Loucy (cell line): ENCODE measurements at regions not wholly inside any gene's neighbourhood (a gene's known extent, or its start where the extent isn't known, plus 50 kb on each side); places are given as distances from the start of the nearest gene placed in this dataset.
"Not testable (repeated sequence)": the region's sequence is repeated elsewhere in the genome, so short reads cannot be mapped to it uniquely, and the experiment has no call there.

ENCODE experiments used
- EZH2phosphoT487 ChIP-seq: fragments of 200-600 bp; IDR thresholded peaks from 2 replicates; pipeline ENCODE4 v1.6.1; 2018; ENCODE audit warnings: antibody characterized with exemption, mild to moderate bottlenecking, moderate library complexity, borderline replicate concordance
- TF ChIP-seq, protein P1 (sequence below): fragments of 200-600 bp; sonication (generic); conservative IDR thresholded peaks from 2 replicates; pipeline ENCODE4 v1.5.1; 2014; ENCODE audit warnings: mild to moderate bottlenecking, antibody characterized with exemption, low read length

DNA sequence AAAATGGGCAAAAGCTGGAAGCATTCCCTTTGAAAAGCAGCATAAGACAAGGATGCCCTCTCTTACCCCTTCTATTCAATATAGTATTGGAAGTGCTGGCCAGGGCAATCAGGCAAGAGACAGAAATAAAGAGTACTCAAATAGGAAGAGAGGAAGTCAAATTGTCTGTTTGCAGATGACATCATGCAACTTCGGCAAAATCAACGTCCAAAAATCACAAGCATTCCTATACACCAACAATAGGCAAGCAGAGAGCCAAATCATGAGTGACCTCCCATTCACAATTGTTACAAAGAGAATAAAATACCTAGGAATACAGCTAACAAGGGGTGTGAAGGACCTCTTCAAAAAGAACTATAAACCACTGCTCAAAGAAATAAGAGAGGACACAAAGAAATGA lies 192.0 kb upstream of the FBN2 start:
- TF ChIP-seq, protein P1, sequence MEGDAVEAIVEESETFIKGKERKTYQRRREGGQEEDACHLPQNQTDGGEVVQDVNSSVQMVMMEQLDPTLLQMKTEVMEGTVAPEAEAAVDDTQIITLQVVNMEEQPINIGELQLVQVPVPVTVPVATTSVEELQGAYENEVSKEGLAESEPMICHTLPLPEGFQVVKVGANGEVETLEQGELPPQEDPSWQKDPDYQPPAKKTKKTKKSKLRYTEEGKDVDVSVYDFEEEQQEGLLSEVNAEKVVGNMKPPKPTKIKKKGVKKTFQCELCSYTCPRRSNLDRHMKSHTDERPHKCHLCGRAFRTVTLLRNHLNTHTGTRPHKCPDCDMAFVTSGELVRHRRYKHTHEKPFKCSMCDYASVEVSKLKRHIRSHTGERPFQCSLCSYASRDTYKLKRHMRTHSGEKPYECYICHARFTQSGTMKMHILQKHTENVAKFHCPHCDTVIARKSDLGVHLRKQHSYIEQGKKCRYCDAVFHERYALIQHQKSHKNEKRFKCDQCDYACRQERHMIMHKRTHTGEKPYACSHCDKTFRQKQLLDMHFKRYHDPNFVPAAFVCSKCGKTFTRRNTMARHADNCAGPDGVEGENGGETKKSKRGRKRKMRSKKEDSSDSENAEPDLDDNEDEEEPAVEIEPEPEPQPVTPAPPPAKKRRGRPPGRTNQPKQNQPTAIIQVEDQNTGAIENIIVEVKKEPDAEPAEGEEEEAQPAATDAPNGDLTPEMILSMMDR: not testable (repeated sequence)
- TF ChIP-seq EZH2phosphoT487: not testable (repeated sequence)
